HG03565 (cell line): ENCODE measurements at regions not wholly inside any gene's neighbourhood (a gene's known extent, or its start where the extent isn't known, plus 50 kb on each side); places are given as distances from the start of the nearest gene placed in this dataset.
"Not testable (repeated sequence)": the region's sequence is repeated elsewhere in the genome, so short reads cannot be mapped to it uniquely, and the experiment has no call there.

Source experiments
- ATAC-seq: cut with Tn5 transposase; IDR thresholded peaks from one replicate; pipeline ENCODE4 v1.9.1; 2021; ENCODE audit warnings: mild to moderate bottlenecking, moderate library complexity; ENCODE audit not compliant: unreplicated experiment

- no peak for ATAC-seq
Measured at GRCh38 chr21:35548904-35549615, 500.0 kb upstream of the RUNX1 start.

- ATAC-seq, result no peak
Measured at GRCh38 chr21:35547946-35548774, 499.1 kb upstream of the RUNX1 start.

- no peak for ATAC-seq
Measured at GRCh38 chr21:35543746-35544145, 494.6 kb upstream of the RUNX1 start.

- ATAC-seq, result no peak
Measured at GRCh38 chr21:35540950-35541638, 492.0 kb upstream of the RUNX1 start.

GRCh38 chr21:35538386-35538785 is 489.3 kb upstream of the RUNX1 start:
- no peak for ATAC-seq

- ATAC-seq, result no peak
Measured at GRCh38 chr21:35537604-35538003, 488.5 kb upstream of the RUNX1 start.

GRCh38 chr21:35533893-35534292 is 484.8 kb upstream of the RUNX1 start:
- ATAC-seq, result no peak

GRCh38 chr21:35530766-35531165 is 481.7 kb upstream of the RUNX1 start:
- ATAC-seq, result no peak

GRCh38 chr21:35529171-35529863 is 480.2 kb upstream of the RUNX1 start:
- no peak for ATAC-seq

- peak; percentile 42 for ATAC-seq
Measured at GRCh38 chr21:35528116-35529042, 479.3 kb upstream of the RUNX1 start.

GRCh38 chr21:35527358-35527757 is 478.3 kb upstream of the RUNX1 start:
- ATAC-seq, result no peak

GRCh38 chr21:35525443-35525842 is 476.3 kb upstream of the RUNX1 start:
- no peak for ATAC-seq

- ATAC-seq, result no peak
Measured at GRCh38 chr21:35521852-35522505, 472.9 kb upstream of the RUNX1 start.

GRCh38 chr21:35521293-35521692 is 472.2 kb upstream of the RUNX1 start:
- ATAC-seq, result no peak

- no peak for ATAC-seq
Measured at GRCh38 chr21:35520856-35521255, 471.8 kb upstream of the RUNX1 start.

- ATAC-seq, result no peak
Measured at GRCh38 chr21:35520302-35520701, 471.2 kb upstream of the RUNX1 start.

- no peak for ATAC-seq
Measured at GRCh38 chr21:35517865-35518264, 468.8 kb upstream of the RUNX1 start.

- not testable (repeated sequence) for ATAC-seq
Measured at GRCh38 chr21:35516292-35516691, 467.2 kb upstream of the RUNX1 start.

- ATAC-seq, result no peak
Measured at GRCh38 chr21:35512346-35512745, 463.2 kb upstream of the RUNX1 start.
